ENCODE measurements at regions not wholly inside any gene's neighbourhood (a gene's known extent, or its start where the extent isn't known, plus 50 kb on each side); places are given as distances from the start of the nearest gene placed in this dataset.

- Histone ChIP-seq H3K27ac (no peak overlapping the region), H3K4me1 (no peaks in the 10 kb centered on the region), H3K27me3 (ENCODE audit: low read depth) (no peaks in the 10 kb centered on the region), H3K9me3 (peaks cover 9% of the 10 kb centered on the region), H3K36me3 (no peaks in the 10 kb centered on the region), H3K4me3 (no peak overlapping the region)
- intact Hi-C loops (cut with DNase I), result no loop called here
- no peak for ATAC-seq
- no peak for TF ChIP-seq CTCF (IDR thresholded peaks at IDR 0.05)
- no peak for DNase-seq
These were observed 241.6 kb upstream of the COL8A1 start for GRCh38 chr3:99396651-99397275.

- H3K4me1 ChIP-seq, result no peaks in the 10 kb centered on the region
- H3K36me3 ChIP-seq, result no peaks in the 10 kb centered on the region
- no peak for TF ChIP-seq CTCF (IDR thresholded peaks at IDR 0.05)
- ATAC-seq, result no peak
- H3K27ac ChIP-seq, result no peak overlapping the region
- intact Hi-C loops (cut with DNase I), result no loop called here
- H3K4me3 ChIP-seq, result no peak overlapping the region
- no peak for DNase-seq
- H3K9me3 ChIP-seq, result peaks cover 9% of the 10 kb centered on the region
- no peaks in the 10 kb centered on the region for H3K27me3 ChIP-seq (ENCODE audit: low read depth)
These were observed 243.3 kb upstream of the COL8A1 start for GRCh38 chr3:99394831-99395778.

DNA sequence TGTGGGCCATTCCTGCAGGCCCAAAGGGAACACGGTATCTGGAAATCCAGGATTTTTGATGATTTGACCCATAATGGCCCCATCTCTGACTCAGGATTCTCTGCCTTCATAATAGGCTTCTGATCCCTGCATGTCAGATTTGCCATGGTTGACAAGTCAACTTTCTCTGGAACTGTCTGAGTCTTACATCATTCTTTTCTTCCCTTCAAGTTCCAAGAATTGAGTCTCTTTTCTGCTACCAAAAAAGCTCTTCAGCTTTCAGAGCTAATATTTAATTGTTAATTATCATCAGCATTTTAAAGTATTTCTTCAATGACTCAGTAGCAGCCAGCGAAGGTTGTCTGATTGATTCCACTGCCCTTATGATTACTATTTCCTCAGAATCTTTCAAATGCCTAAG, 244.4 kb upstream of the COL8A1 start:
- TF ChIP-seq CTCF (IDR thresholded peaks at IDR 0.05), result no peak
- H3K4me1 ChIP-seq, result no peaks in the 10 kb centered on the region
- DNase-seq (no peak), ATAC-seq (no peak)
- no peaks in the 10 kb centered on the region for H3K36me3 ChIP-seq
- H3K4me3 ChIP-seq, result no peak overlapping the region
- H3K27ac ChIP-seq, result no peak overlapping the region
- intact Hi-C loops (cut with DNase I), result no loop called here
- no peaks in the 10 kb centered on the region for H3K27me3 ChIP-seq (ENCODE audit: low read depth)
- H3K9me3 ChIP-seq, result peaks cover 8% of the 10 kb centered on the region

- Histone ChIP-seq H3K36me3 (no peaks in the 10 kb centered on the region), H3K27ac (no peak overlapping the region), H3K4me1 (no peaks in the 10 kb centered on the region), H3K27me3 (ENCODE audit: low read depth) (no peaks in the 10 kb centered on the region), H3K4me3 (no peak overlapping the region), H3K9me3 (no peaks in the 10 kb centered on the region)
- DNase-seq, result no peak
- TF ChIP-seq CTCF (IDR thresholded peaks at IDR 0.05), result no peak
- no peak for ATAC-seq
- intact Hi-C loops (cut with DNase I), result no loop called here
These were observed 249.6 kb upstream of the COL8A1 start for GRCh38 chr3:99388780-99389179.

DNA sequence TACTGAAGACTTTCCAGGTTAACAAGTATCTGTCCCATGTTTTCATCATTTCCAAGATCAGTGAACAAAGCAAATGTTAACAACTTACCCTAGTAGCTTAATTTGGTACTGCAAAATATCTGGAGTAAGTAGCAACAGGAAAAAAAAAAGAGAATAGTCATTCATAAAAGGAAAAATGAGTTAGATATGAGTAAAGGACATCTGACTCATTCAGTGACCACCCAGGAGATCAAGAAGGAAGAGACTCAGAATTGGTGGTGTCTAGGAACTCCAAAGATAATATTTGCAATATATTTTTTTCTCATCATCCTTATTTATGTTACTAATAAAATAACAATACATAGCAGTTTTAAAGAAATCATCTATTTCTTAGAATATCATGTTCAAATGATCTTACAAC, 253.8 kb upstream of the COL8A1 start:
- Histone ChIP-seq H3K27ac (no peak overlapping the region), H3K4me1 (no peaks in the 10 kb centered on the region), H3K9me3 (no peaks in the 10 kb centered on the region), H3K4me3 (no peak overlapping the region), H3K27me3 (ENCODE audit: low read depth) (no peaks in the 10 kb centered on the region), H3K36me3 (no peaks in the 10 kb centered on the region)
- no peak for DNase-seq
- TF ChIP-seq CTCF (IDR thresholded peaks at IDR 0.05), result no peak
- intact Hi-C loops (cut with DNase I), result no loop called here
- ATAC-seq, result no peak
